Sigmoid colon (tissue), 4 donors: ENCODE measurements at regions not wholly inside any gene's neighbourhood (a gene's known extent, or its start where the extent isn't known, plus 50 kb on each side); places are given as distances from the start of the nearest gene placed in this dataset.

Experiments
- CTCF ChIP-seq, 4 experiments: fragments of 450-650 bp in 3 of 4; fragments of 200-600 bp in 1 of 4; IDR thresholded peaks; one replicate each; pipeline ENCODE4 v1.5.1; 2016 to 2019; ENCODE audit warnings: antibody characterized with exemption in 4 of 4, mild to moderate bottlenecking in 3 of 4, moderate library complexity in 2 of 4
- POLR2AphosphoS5 ChIP-seq, 4 donors: sonication (generic); formaldehyde crosslinking; IDR thresholded peaks; one replicate each; pipeline ENCODE4 v1.6.1; 2017; ENCODE audit warnings: antibody characterized with exemption in 4 of 4

GRCh38 chr6:92888316-92888715 lies 531.0 kb downstream of the EPHA7 start:
- TF ChIP-seq POLR2AphosphoS5 (IDR thresholded peaks at IDR 0.05) = no peak
- no peak for TF ChIP-seq CTCF (IDR thresholded peaks at IDR 0.05)
